BJ (cell line): ENCODE measurements at regions not wholly inside any gene's neighbourhood (a gene's known extent, or its start where the extent isn't known, plus 50 kb on each side); places are given as distances from the start of the nearest gene placed in this dataset.

ENCODE experiments used
- CTCF ChIA-PET: fragments of 350-600 bp; formaldehyde crosslinking; extraction: SDS; loops from one replicate; lab custom pipeline; 2021; ENCODE audit warnings: antibody characterized with exemption, inconsistent platforms; lab: Yijun Ruan, JAX
- POLR2A ChIA-PET: fragments of 300-600 bp; sonication (Branson Sonifier 250); formaldehyde crosslinking; extraction: SDS; loops from one replicate; lab custom pipeline; 2021; ENCODE audit warnings: antibody characterized with exemption; lab: Charles Lee
- DNase-seq: peaks from one replicate; pipeline ENCODE4 v3.0.0-alpha.2; 2011; ENCODE audit warnings: low read depth
- H3K27me3 ChIP-seq: 2 replicates; pipeline ENCODE4 v1.6.0; 2011; ENCODE audit warnings: low read length; ENCODE audit not compliant: control insufficient read depth, insufficient read depth
- H3K36me3 ChIP-seq: 2 replicates; pipeline ENCODE4 v1.5.1; 2011; ENCODE audit warnings: low read length; ENCODE audit not compliant: control insufficient read depth, insufficient read depth
- H3K4me3 ChIP-seq: 2 replicates; pipeline ENCODE4 v1.5.1; 2011; ENCODE audit warnings: low read depth, mild to moderate bottlenecking, control low read depth, low read length
- TF ChIP-seq, protein P1 (sequence below): IDR thresholded peaks from 2 replicates; pipeline ENCODE4 v1.5.1; 2011; ENCODE audit warnings: low read depth, mild to moderate bottlenecking, control low read depth, inconsistent platforms, low read length, moderate library complexity; ENCODE audit not compliant: insufficient read depth

DNA sequence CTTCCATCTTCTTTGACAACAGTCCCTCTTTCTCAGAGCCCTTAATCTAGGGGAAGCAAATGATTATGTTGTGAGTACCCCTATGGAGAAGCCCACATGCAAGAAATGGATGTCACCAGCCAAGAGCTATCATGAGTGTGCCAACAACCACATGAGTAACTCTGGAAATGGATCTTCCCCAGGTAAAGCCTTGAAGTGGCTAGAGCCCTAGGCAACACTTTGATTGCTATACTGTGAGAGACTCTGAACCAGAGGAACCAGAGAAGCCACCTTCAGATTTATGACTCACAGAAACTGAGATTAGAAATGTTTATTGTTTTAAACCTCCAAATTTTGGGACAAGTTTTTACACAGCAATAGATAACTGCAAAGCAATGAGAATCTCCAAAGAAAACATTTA lies 60.9 kb upstream of the COL1A2 start:
- Histone ChIP-seq H3K4me3 (no peak overlapping the region), H3K27me3 (no peaks in the 10 kb centered on the region), H3K36me3 (no peaks in the 10 kb centered on the region)
- CTCF ChIA-PET = interaction anchor here (0.6 to 1.4 kb wide), 4 partner anchors 9 to 34 kb away, joined by 3 to 4 read pairs (median 3); no protein-coding TSS in a partner anchor
- TF ChIP-seq, protein P1, sequence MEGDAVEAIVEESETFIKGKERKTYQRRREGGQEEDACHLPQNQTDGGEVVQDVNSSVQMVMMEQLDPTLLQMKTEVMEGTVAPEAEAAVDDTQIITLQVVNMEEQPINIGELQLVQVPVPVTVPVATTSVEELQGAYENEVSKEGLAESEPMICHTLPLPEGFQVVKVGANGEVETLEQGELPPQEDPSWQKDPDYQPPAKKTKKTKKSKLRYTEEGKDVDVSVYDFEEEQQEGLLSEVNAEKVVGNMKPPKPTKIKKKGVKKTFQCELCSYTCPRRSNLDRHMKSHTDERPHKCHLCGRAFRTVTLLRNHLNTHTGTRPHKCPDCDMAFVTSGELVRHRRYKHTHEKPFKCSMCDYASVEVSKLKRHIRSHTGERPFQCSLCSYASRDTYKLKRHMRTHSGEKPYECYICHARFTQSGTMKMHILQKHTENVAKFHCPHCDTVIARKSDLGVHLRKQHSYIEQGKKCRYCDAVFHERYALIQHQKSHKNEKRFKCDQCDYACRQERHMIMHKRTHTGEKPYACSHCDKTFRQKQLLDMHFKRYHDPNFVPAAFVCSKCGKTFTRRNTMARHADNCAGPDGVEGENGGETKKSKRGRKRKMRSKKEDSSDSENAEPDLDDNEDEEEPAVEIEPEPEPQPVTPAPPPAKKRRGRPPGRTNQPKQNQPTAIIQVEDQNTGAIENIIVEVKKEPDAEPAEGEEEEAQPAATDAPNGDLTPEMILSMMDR = no peak
- POLR2A ChIA-PET = no interaction called here
- DNase-seq = no peak

DNA sequence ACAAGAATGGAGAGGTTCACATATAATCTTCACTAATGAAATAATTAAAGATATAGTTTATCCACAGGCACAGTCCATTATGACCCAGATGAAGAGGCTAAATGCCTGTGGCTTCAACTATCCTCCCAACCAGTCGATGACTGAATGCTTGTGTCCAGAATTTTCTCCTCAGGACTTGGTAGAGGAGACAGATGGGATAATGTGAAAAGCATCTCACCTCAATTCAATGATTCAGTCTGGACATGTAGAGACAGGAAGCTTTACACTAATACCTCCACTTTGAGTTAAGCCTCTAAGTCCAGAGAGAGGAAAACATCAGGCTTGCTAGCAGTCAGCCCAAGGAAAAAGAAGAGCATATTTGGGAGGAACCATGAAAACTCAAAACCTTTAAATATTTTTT lies 59.1 kb upstream of the COL1A2 start:
- POLR2A ChIA-PET = no interaction called here
- H3K36me3 ChIP-seq = no peaks in the 10 kb centered on the region
- CTCF ChIA-PET = no interaction called here
- no peak for DNase-seq
- TF ChIP-seq, protein P1 = no peak
- no peak overlapping the region for H3K4me3 ChIP-seq
- no peaks in the 10 kb centered on the region for H3K27me3 ChIP-seq

DNA sequence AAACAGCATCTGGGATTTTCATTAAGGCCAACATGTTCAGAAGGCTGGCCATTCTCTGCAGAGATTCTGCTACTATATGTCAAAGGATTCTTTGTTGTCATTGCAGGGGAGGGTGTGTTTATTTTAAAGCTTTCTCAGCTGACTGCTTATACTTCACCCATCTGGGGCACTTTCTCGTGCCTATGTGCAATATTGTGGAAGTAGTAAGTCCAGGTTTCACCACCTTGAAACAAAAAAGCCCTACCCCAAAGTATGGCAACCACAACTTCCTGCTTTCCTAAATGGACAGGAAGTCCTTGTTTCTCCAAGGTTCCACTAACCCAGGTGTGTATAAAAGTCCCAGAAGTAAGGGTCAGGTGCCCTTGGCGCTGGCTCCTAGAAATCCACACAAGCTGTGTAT lies 58.7 kb upstream of the COL1A2 start:
- H3K27me3 ChIP-seq = no peaks in the 10 kb centered on the region
- ChIA-PET POLR2A (no interaction called here), CTCF (no interaction called here)
- TF ChIP-seq, protein P1 = no peak
- DNase-seq = no peak
- no peak overlapping the region for H3K4me3 ChIP-seq
- no peaks in the 10 kb centered on the region for H3K36me3 ChIP-seq

DNA sequence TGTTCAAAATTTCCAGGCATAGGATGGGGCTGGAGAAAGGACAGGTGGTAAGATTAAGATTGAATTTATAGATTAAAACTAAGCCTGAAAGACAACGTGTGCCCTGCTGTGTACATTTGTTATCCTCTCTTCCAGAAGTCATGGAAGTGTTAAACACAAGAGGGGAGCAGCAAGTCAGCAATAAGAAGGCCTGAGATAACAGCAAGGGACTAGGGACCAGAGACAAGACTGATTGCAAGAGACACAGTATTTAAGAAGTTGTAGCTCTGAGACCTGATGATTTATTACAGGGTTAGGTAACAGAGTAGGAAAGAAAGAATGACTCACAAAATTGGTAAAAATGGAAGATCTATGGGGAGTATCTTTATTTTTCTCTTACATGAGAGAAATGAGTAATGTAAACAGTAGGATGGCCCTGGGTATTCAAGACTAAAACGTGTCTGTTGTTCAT lies 55.7 kb upstream of the COL1A2 start:
- Histone ChIP-seq H3K27me3 (no peaks in the 10 kb centered on the region; the same call in 1 of the 2 replicates), H3K4me3 (no peak overlapping the region), H3K36me3 (no peaks in the 10 kb centered on the region)
- CTCF ChIA-PET = interaction anchor here (1.4 to 2.1 kb wide), 3 partner anchors 14 to 50 kb away, joined by 3 to 4 read pairs (median 4); no protein-coding TSS in a partner anchor
- TF ChIP-seq, protein P1 = no peak
- peak; percentile 44 for DNase-seq
- POLR2A ChIA-PET = no interaction called here

DNA sequence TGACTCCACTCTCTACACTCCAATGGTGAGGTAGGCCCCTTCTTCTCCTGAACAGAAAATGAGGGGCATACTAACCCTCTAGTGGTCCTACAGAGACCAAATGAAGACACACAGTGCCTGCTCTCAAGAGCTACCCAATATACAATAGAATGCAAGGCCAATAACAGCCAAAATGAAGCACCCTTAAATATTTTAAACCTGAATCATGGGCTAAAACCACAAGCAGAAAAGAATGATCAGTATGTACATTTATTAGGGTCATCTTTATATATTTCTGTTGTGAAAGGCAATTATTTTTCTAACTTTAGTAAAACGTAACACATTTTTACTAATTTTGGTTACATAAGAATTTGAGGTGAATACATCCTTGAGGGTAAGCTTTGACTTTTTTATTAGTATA lies 49.9 kb upstream of the COL1A2 start:
- TF ChIP-seq, protein P1 = no peak
- CTCF ChIA-PET = interaction anchor here (1.1 to 1.6 kb wide), 2 partner anchors 44 to 49 kb away, joined by 3 read pairs; no protein-coding TSS in a partner anchor
- no peaks in the 10 kb centered on the region; the same call in 1 of the 2 replicates for H3K27me3 ChIP-seq
- no peaks in the 10 kb centered on the region for H3K36me3 ChIP-seq
- peak; percentile 58 for DNase-seq
- POLR2A ChIA-PET = interaction anchor here (0.5 to 1.1 kb wide), 4 partner anchors 23 to 47 kb away, joined by 4 to 11 read pairs (median 6); no protein-coding TSS in a partner anchor
- no peak overlapping the region for H3K4me3 ChIP-seq
